NCI-H1417 (cell line): ENCODE measurements at regions not wholly inside any gene's neighbourhood (a gene's known extent, or its start where the extent isn't known, plus 50 kb on each side); places are given as distances from the start of the nearest gene placed in this dataset.
"Not testable (repeated sequence)": the region's sequence is repeated elsewhere in the genome, so short reads cannot be mapped to it uniquely, and the experiment has no call there.

Experiments used
- DNase-seq, 3 experiments: peaks; one replicate each; lab custom pipeline; 2025; lab: John Stamatoyannopoulos, UW

GRCh38 chr1:118461154-118461553, 276.1 kb upstream of the SPAG17 start:
- DNase-seq, result no peak

GRCh38 chr1:118459871-118460270, 274.8 kb upstream of the SPAG17 start:
- no peak for DNase-seq

GRCh38 chr1:118453856-118454255, 268.8 kb upstream of the SPAG17 start:
- DNase-seq, result not testable (repeated sequence)

- no peak for DNase-seq
These were observed 260.1 kb upstream of the SPAG17 start for GRCh38 chr1:118445156-118445555.

GRCh38 chr1:118442214-118442613, 257.2 kb upstream of the SPAG17 start:
- DNase-seq, result peak in 1 of 3 experiments; percentile 12

GRCh38 chr1:118437664-118438063, 252.6 kb upstream of the SPAG17 start:
- no peak for DNase-seq

- DNase-seq, result no peak
These were observed 244.8 kb upstream of the SPAG17 start for GRCh38 chr1:118429856-118430255.

- no peak for DNase-seq
These were observed 236.9 kb upstream of the SPAG17 start for GRCh38 chr1:118421868-118422350.

- DNase-seq, result no peak
These were observed 219.0 kb upstream of the SPAG17 start for GRCh38 chr1:118404024-118404423.

- DNase-seq, result no peak
These were observed 212.4 kb upstream of the SPAG17 start for GRCh38 chr1:118397496-118397859.

GRCh38 chr1:118396829-118397495, 211.9 kb upstream of the SPAG17 start:
- DNase-seq, result peak in 1 of 3 experiments; percentile 5

GRCh38 chr1:118396279-118396678, 211.3 kb upstream of the SPAG17 start:
- no peak for DNase-seq

- DNase-seq, result peak in 2 of 3 experiments; percentile 15 to 41
These were observed 210.5 kb upstream of the SPAG17 start for GRCh38 chr1:118395430-118395991.

GRCh38 chr1:118390955-118391354, 205.9 kb upstream of the SPAG17 start:
- no peak for DNase-seq

- DNase-seq, result peak in 1 of 3 experiments; percentile 5
These were observed 203.4 kb upstream of the SPAG17 start for GRCh38 chr1:118388301-118388959.

GRCh38 chr1:118381197-118381869, 196.3 kb upstream of the SPAG17 start:
- no peak for DNase-seq

GRCh38 chr1:118377183-118377582, 192.2 kb upstream of the SPAG17 start:
- DNase-seq, result not testable (repeated sequence)

GRCh38 chr1:118371612-118372011, 186.6 kb upstream of the SPAG17 start:
- no peak for DNase-seq

- no peak for DNase-seq
These were observed 185.8 kb upstream of the SPAG17 start for GRCh38 chr1:118370861-118371260.

- DNase-seq, result no peak
These were observed 181.3 kb upstream of the SPAG17 start for GRCh38 chr1:118366286-118366685.

- DNase-seq, result no peak
These were observed 179.9 kb upstream of the SPAG17 start for GRCh38 chr1:118364882-118365281.

- no peak for DNase-seq
These were observed 178.4 kb upstream of the SPAG17 start for GRCh38 chr1:118363396-118363795.

- no peak for DNase-seq
These were observed 175.8 kb upstream of the SPAG17 start for GRCh38 chr1:118360817-118361216.
